SHP77 treated with DMSO at 0.1 percent for 48 hours (cell line): ENCODE measurements at regions not wholly inside any gene's neighbourhood (a gene's known extent, or its start where the extent isn't known, plus 50 kb on each side); places are given as distances from the start of the nearest gene placed in this dataset.
A peak's percentile ranks its signal among the peaks of the same experiment; 100 is the strongest.

ENCODE experiments used
- DNase-seq: peaks from one replicate; lab custom pipeline; 2025; lab: John Stamatoyannopoulos, UW

- no peak for DNase-seq
Measured at GRCh38 chr3:104750581-104750980, 616.1 kb upstream of the ALCAM start.

- DNase-seq, result no peak
Measured at GRCh38 chr3:104755791-104756190, 610.9 kb upstream of the ALCAM start.

GRCh38 chr3:104763007-104763406 lies 603.7 kb upstream of the ALCAM start:
- DNase-seq, result no peak

- no peak for DNase-seq
Measured at GRCh38 chr3:104764496-104764895, 602.2 kb upstream of the ALCAM start.

GRCh38 chr3:104768886-104769285 lies 597.8 kb upstream of the ALCAM start:
- no peak for DNase-seq

GRCh38 chr3:104779324-104779723 lies 587.4 kb upstream of the ALCAM start:
- DNase-seq, result no peak

GRCh38 chr3:104781112-104781511 lies 585.6 kb upstream of the ALCAM start:
- no peak for DNase-seq

- no peak for DNase-seq
Measured at GRCh38 chr3:104785947-104786346, 580.8 kb upstream of the ALCAM start.

GRCh38 chr3:104787306-104787705 lies 579.4 kb upstream of the ALCAM start:
- DNase-seq, result no peak

GRCh38 chr3:104788807-104789206 lies 577.9 kb upstream of the ALCAM start:
- no peak for DNase-seq

- no peak for DNase-seq
Measured at GRCh38 chr3:104791331-104791730, 575.4 kb upstream of the ALCAM start.

- DNase-seq, result no peak
Measured at GRCh38 chr3:104796556-104796955, 570.2 kb upstream of the ALCAM start.

- peak; percentile 15 for DNase-seq
Measured at GRCh38 chr3:104805042-104805441, 561.7 kb upstream of the ALCAM start.

- DNase-seq, result no peak
Measured at GRCh38 chr3:104805508-104805907, 561.2 kb upstream of the ALCAM start.

- peak; percentile 81 for DNase-seq
Measured at GRCh38 chr3:104810896-104811295, 555.8 kb upstream of the ALCAM start.

GRCh38 chr3:104816008-104816407 lies 550.7 kb upstream of the ALCAM start:
- no peak for DNase-seq

GRCh38 chr3:104816716-104817115 lies 550.0 kb upstream of the ALCAM start:
- no peak for DNase-seq

GRCh38 chr3:104819333-104819732 lies 547.4 kb upstream of the ALCAM start:
- no peak for DNase-seq

GRCh38 chr3:104820959-104821358 lies 545.8 kb upstream of the ALCAM start:
- no peak for DNase-seq

GRCh38 chr3:104825116-104825515 lies 541.6 kb upstream of the ALCAM start:
- no peak for DNase-seq

- no peak for DNase-seq
Measured at GRCh38 chr3:104831071-104831470, 535.6 kb upstream of the ALCAM start.

- no peak for DNase-seq
Measured at GRCh38 chr3:104832530-104832929, 534.2 kb upstream of the ALCAM start.

- no peak for DNase-seq
Measured at GRCh38 chr3:104835376-104835775, 531.3 kb upstream of the ALCAM start.

GRCh38 chr3:104846270-104846669 lies 520.4 kb upstream of the ALCAM start:
- no peak for DNase-seq

GRCh38 chr3:104849070-104849469 lies 517.6 kb upstream of the ALCAM start:
- DNase-seq, result no peak
